ENCODE measurements at regions not wholly inside any gene's neighbourhood (a gene's known extent, or its start where the extent isn't known, plus 50 kb on each side); places are given as distances from the start of the nearest gene placed in this dataset.

GRCh38 chr16:18049547-18050133 lies 286.9 kb downstream of the NPIPA8 start:
- no peak for TF ChIP-seq CTCF (IDR thresholded peaks at IDR 0.05; ENCODE audit: insufficient read depth, low read depth, low read length)
- Histone ChIP-seq H3K36me3 (ENCODE audit: control insufficient read depth, insufficient read depth, low read length) (no peaks in the 10 kb centered on the region), H3K27me3 (ENCODE audit: control insufficient read depth, insufficient read depth, low read length) (no peaks in the 10 kb centered on the region), H3K4me3 (ENCODE audit: low read depth, low read length) (no peak overlapping the region)
- POLR2A ChIA-PET, result no interaction called here
- DNase-seq (ENCODE audit: low read depth), result no peak
- CTCF ChIA-PET, result no interaction called here

- ChIA-PET POLR2A (no interaction called here), CTCF (no interaction called here)
- TF ChIP-seq CTCF (IDR thresholded peaks at IDR 0.05; ENCODE audit: insufficient read depth, low read depth, low read length), result no peak
- Histone ChIP-seq H3K4me3 (ENCODE audit: low read depth, low read length) (no peak overlapping the region), H3K36me3 (ENCODE audit: control insufficient read depth, insufficient read depth, low read length) (no peaks in the 10 kb centered on the region), H3K27me3 (ENCODE audit: control insufficient read depth, insufficient read depth, low read length) (no peaks in the 10 kb centered on the region)
- no peak for DNase-seq (ENCODE audit: low read depth)
These were observed 287.5 kb downstream of the NPIPA8 start for GRCh38 chr16:18048853-18049546.

DNA sequence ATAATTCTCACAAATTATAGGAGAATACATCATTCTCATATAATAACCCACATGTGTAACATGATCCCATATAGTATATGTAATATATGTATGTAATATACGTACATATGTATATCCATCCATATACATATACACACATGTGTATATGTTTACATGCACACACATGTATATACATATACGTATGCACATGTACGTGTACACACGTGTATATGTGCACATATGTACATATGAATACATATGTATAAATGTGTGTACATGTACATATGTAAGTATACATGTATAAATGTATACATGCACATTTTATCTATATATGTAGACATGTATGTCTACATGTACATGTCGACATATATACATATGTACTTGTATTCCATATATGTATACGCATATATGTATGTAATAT lies 288.8 kb downstream of the NPIPA8 start:
- ChIA-PET POLR2A (no interaction called here), CTCF (no interaction called here)
- no peak for TF ChIP-seq CTCF (IDR thresholded peaks at IDR 0.05; ENCODE audit: insufficient read depth, low read depth, low read length)
- Histone ChIP-seq H3K27me3 (ENCODE audit: control insufficient read depth, insufficient read depth, low read length) (no peaks in the 10 kb centered on the region), H3K36me3 (ENCODE audit: control insufficient read depth, insufficient read depth, low read length) (no peaks in the 10 kb centered on the region), H3K4me3 (ENCODE audit: low read depth, low read length) (no peak overlapping the region)
- no peak for DNase-seq (ENCODE audit: low read depth)

GRCh38 chr16:18045356-18045755 lies 291.2 kb downstream of the NPIPA8 start:
- Histone ChIP-seq H3K36me3 (ENCODE audit: control insufficient read depth, insufficient read depth, low read length) (no peaks in the 10 kb centered on the region), H3K4me3 (ENCODE audit: low read depth, low read length) (no peak overlapping the region), H3K27me3 (ENCODE audit: control insufficient read depth, insufficient read depth, low read length) (no peaks in the 10 kb centered on the region)
- no peak for DNase-seq (ENCODE audit: low read depth)
- CTCF ChIA-PET, result no interaction called here
- no peak for TF ChIP-seq CTCF (IDR thresholded peaks at IDR 0.05; ENCODE audit: insufficient read depth, low read depth, low read length)
- POLR2A ChIA-PET, result no interaction called here

DNA sequence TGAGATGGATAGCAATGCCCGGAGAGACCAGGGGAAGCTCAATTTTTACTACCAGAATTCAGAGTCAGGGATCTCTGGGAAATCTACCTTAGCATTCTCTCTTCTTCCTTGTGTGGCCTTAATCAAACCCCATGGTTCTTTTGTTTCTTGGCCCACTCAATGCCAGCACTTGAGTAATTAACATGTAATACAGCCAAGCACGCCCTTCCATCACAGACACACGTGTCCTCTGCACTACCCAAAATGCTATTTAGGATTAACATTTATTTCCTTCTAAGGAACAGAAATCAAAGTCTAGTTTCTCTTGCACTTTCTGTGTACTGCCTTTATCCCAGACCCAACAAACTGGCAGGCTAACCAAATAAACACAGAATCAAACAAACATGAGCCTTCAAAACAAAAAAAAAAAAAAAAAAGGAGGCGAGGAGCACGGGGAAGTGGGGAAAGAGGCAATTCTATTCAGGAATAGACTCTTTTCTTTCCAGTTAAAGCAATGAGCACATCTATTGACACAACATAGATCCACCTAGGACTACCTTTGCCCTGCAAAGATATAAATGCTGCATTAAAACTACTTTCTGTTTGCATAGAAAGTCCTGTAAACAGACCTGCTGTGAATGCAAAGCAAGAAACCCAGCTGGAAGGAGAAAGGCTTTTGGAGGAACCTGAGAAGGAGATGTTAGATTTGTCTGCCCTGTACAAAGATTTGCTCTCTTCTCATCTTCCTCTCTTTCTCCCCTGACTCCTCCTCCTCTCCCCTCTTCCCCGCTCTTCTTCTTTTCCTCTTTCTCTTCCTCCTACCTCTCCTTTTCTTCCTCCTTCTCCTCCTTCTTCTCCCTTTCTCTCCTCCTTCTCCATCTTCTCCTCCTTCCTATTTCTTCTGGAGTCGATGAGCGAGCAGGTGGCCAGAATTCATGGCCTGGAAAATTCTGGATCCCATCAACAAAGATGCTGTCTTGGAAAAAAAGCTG lies 294.4 kb downstream of the NPIPA8 start:
- Histone ChIP-seq H3K36me3 (ENCODE audit: control insufficient read depth, insufficient read depth, low read length) (no peaks in the 10 kb centered on the region), H3K27me3 (ENCODE audit: control insufficient read depth, insufficient read depth, low read length) (no peaks in the 10 kb centered on the region), H3K4me3 (ENCODE audit: low read depth, low read length) (no peak overlapping the region)
- no peak for TF ChIP-seq CTCF (IDR thresholded peaks at IDR 0.05; ENCODE audit: insufficient read depth, low read depth, low read length)
- ChIA-PET POLR2A (no interaction called here), CTCF (no interaction called here)
- no peak for DNase-seq (ENCODE audit: low read depth)
